H1 (cell line): ENCODE measurements at regions not wholly inside any gene's neighbourhood (a gene's known extent, or its start where the extent isn't known, plus 50 kb on each side); places are given as distances from the start of the nearest gene placed in this dataset.

Source experiments
- TF ChIP-seq, protein P1 (sequence below), 3 experiments: IDR thresholded peaks; 1 replicate in 2 of 3; 2 replicates in 1 of 3; pipeline versions ENCODE4 v1.5.1 to v1.6.1; 2011; ENCODE audit warnings: low read length in 3 of 3, mild to moderate bottlenecking in 3 of 3, inconsistent platforms in 2 of 3, low read depth in 1 of 3, moderate library complexity in 1 of 3; ENCODE audit not compliant: insufficient read depth in 1 of 3; ENCODE audit errors: control extremely low read depth in 1 of 3

DNA sequence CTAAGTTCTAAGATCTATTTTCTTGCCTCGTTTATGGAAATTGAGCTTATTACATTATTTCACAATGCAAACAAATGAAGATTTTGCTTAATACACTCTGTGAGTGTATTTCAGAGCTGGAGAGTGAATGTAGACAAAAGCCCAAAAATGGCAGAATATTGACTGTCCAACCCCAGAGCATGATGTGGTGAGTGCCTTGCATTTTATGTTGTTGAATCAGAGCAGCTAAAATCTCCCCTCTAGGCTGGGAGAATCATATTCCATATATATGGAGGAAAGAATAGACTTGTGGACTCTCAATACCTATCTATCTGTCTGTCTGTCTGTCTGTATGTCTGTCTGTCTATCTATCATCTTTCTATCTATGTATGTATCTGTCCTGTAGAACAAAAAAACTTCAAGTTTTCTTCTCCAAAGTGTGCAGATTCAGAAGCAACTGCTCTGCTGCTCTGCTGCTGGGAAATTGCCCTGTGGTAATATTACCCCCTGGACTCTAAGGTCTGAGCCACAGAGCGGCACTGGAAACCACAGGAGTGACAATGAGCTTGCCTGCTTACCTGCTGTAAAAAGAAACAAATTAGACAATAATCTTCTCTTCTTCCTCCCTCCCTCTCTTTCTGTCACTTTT lies 209.4 kb upstream of the PRICKLE1 start (continued):
- TF ChIP-seq, protein P1, sequence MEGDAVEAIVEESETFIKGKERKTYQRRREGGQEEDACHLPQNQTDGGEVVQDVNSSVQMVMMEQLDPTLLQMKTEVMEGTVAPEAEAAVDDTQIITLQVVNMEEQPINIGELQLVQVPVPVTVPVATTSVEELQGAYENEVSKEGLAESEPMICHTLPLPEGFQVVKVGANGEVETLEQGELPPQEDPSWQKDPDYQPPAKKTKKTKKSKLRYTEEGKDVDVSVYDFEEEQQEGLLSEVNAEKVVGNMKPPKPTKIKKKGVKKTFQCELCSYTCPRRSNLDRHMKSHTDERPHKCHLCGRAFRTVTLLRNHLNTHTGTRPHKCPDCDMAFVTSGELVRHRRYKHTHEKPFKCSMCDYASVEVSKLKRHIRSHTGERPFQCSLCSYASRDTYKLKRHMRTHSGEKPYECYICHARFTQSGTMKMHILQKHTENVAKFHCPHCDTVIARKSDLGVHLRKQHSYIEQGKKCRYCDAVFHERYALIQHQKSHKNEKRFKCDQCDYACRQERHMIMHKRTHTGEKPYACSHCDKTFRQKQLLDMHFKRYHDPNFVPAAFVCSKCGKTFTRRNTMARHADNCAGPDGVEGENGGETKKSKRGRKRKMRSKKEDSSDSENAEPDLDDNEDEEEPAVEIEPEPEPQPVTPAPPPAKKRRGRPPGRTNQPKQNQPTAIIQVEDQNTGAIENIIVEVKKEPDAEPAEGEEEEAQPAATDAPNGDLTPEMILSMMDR (IDR thresholded peaks at IDR 0.05; ENCODE audit: control extremely low read depth in 1 of 3, insufficient read depth in 1 of 3, low read depth in 1 of 3, low read length in 3 of 3): no peak
